Activated T-helper 9 cell treated with anti-CD3 and anti-CD28 coated beads, Interleukin-2, amount 50 U/mL, for 16 hours (primary cell): ENCODE measurements at regions not wholly inside any gene's neighbourhood (a gene's known extent, or its start where the extent isn't known, plus 50 kb on each side); places are given as distances from the start of the nearest gene placed in this dataset.
"Not testable (repeated sequence)": the region's sequence is repeated elsewhere in the genome, so short reads cannot be mapped to it uniquely, and the experiment has no call there.

Experiments used
- DNase-seq: peaks from one replicate; pipeline ENCODE4 v3.0.0-alpha.2; 2020; ENCODE audit warnings: low read depth

GRCh38 chr7:16266877-16267276 lies 154.5 kb downstream of the CRPPA start:
- DNase-seq = no peak

GRCh38 chr7:16266470-16266869 lies 154.9 kb downstream of the CRPPA start:
- not testable (repeated sequence) for DNase-seq

- no peak for DNase-seq
Observed at GRCh38 chr7:16265863-16266458, 155.4 kb downstream of the CRPPA start.

GRCh38 chr7:16264823-16265804 lies 156.2 kb downstream of the CRPPA start:
- DNase-seq = no peak

- DNase-seq = no peak
Observed at GRCh38 chr7:16264036-16264819, 157.1 kb downstream of the CRPPA start.

GRCh38 chr7:16263377-16263776 lies 158.0 kb downstream of the CRPPA start:
- not testable (repeated sequence) for DNase-seq

- no peak for DNase-seq
Observed at GRCh38 chr7:16261654-16262053, 159.7 kb downstream of the CRPPA start.

- DNase-seq = no peak
Observed at GRCh38 chr7:16261100-16261499, 160.2 kb downstream of the CRPPA start.

- no peak for DNase-seq
Observed at GRCh38 chr7:16260236-16260728, 161.1 kb downstream of the CRPPA start.

- DNase-seq = not testable (repeated sequence)
Observed at GRCh38 chr7:16256419-16256818, 164.9 kb downstream of the CRPPA start.

- DNase-seq = not testable (repeated sequence)
Observed at GRCh38 chr7:16255952-16256351, 165.4 kb downstream of the CRPPA start.

GRCh38 chr7:16250655-16251054 lies 170.7 kb downstream of the CRPPA start:
- DNase-seq = not testable (repeated sequence)

- not testable (repeated sequence) for DNase-seq
Observed at GRCh38 chr7:16249204-16249603, 172.1 kb downstream of the CRPPA start.

GRCh38 chr7:16248556-16248955 lies 172.8 kb downstream of the CRPPA start:
- not testable (repeated sequence) for DNase-seq

- no peak for DNase-seq
Observed at GRCh38 chr7:16244469-16244868, 176.9 kb downstream of the CRPPA start.

- DNase-seq = no peak
Observed at GRCh38 chr7:16242920-16243319, 178.4 kb downstream of the CRPPA start.

- DNase-seq = no peak
Observed at GRCh38 chr7:16241017-16241416, 180.3 kb downstream of the CRPPA start.

GRCh38 chr7:16236381-16236780 lies 185.0 kb downstream of the CRPPA start:
- DNase-seq = no peak

- no peak for DNase-seq
Observed at GRCh38 chr7:16235147-16236114, 185.9 kb downstream of the CRPPA start.

GRCh38 chr7:16234493-16235146 lies 186.7 kb downstream of the CRPPA start:
- no peak for DNase-seq
